GM13976 (cell line): ENCODE measurements at regions not wholly inside any gene's neighbourhood (a gene's known extent, or its start where the extent isn't known, plus 50 kb on each side); places are given as distances from the start of the nearest gene placed in this dataset.

Source experiments
- DNase-seq: peaks from one replicate; pipeline ENCODE4 v3.0.0; 2012; ENCODE audit warnings: low spot score
- in situ Hi-C: fragments of 300-500 bp; cut with MboI; formaldehyde crosslinking; loops from one replicate; pipeline ENCODE4 v1.12.0; 2022; ENCODE audit warnings: low sequenced_read_pairs, mixed read lengths, inconsistent platforms; ENCODE audit not compliant: unreplicated experiment
- TF ChIP-seq, protein P1 (sequence below): IDR thresholded peaks from 2 replicates; pipeline ENCODE4 v1.5.1; 2012; ENCODE audit warnings: borderline replicate concordance, mild to moderate bottlenecking; ENCODE audit not compliant: insufficient read depth; ENCODE audit errors: extremely low read depth, missing control alignments, control extremely low read depth

DNA sequence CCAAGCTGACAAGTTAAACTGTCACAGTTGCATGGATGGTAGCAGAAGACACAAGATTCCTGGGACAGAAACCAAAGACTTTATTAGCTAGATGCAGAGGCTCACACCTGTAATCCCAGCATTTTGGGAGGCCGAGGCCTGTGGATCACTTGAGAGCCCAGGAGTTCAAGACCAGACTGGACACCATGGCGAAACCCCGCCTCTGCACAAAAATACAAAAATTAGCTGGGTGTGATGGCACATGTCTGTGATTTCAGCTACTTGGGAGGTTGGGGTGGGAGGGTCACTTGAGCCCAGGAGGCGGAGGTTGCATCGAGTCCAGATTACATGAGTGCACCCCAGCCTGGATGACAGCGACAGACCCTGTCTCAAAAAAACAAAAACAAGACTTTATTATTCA lies 346.6 kb downstream of the IRS2 start:
- TF ChIP-seq, protein P1, sequence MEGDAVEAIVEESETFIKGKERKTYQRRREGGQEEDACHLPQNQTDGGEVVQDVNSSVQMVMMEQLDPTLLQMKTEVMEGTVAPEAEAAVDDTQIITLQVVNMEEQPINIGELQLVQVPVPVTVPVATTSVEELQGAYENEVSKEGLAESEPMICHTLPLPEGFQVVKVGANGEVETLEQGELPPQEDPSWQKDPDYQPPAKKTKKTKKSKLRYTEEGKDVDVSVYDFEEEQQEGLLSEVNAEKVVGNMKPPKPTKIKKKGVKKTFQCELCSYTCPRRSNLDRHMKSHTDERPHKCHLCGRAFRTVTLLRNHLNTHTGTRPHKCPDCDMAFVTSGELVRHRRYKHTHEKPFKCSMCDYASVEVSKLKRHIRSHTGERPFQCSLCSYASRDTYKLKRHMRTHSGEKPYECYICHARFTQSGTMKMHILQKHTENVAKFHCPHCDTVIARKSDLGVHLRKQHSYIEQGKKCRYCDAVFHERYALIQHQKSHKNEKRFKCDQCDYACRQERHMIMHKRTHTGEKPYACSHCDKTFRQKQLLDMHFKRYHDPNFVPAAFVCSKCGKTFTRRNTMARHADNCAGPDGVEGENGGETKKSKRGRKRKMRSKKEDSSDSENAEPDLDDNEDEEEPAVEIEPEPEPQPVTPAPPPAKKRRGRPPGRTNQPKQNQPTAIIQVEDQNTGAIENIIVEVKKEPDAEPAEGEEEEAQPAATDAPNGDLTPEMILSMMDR, result no peak
- in situ Hi-C loops, result no loop called here
- no peak for DNase-seq

DNA sequence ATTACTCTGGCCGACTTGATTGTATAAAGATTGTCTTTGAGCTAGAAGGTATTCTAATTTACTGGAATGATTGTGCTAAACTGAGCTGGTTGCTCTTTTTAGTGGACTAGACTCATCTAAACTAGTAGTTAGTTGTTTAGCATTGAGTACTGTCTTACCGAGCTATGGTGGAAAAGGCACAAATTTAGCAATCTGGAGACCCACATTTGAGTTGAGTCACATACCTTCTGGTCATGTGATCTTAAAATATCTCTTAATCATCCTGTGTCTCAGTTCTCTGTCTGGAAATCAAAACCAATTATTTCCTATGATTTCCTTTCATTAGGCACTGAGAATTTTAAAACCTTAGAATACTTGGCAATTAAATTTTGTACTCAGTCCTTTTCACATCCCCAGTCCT lies 349.5 kb downstream of the IRS2 start:
- in situ Hi-C loops, result no loop called here
- no peak for DNase-seq
- TF ChIP-seq, protein P1, result no peak

DNA sequence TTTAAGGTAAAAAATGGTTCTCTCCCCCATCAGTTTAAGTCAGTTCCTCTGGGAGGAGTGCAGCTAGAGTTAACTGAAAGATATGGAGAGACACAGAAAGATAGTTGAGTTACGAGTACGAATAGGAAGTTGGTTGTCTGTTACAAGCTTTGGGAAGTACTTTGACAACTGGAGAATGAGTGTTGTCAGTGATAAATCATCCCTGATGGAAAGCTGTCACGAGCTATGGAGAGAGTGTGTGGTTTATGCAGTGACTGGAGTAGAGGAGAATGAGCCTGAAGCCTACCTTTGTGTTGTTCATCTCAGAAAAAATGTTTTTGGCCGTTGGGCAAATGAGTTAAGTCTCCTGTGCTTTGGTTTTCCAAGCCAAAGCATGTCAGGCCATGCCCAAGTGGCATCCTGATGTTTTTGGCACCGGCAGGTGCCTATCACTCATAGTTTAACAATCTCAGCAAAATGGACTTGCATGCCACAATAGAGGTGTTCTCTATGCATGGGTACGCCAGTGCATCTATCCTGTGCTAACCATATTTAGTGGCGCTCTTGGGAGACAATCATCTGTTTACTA lies 350.2 kb downstream of the IRS2 start:
- TF ChIP-seq, protein P1, result no peak
- DNase-seq, result no peak
- in situ Hi-C loops, result no loop called here

DNA sequence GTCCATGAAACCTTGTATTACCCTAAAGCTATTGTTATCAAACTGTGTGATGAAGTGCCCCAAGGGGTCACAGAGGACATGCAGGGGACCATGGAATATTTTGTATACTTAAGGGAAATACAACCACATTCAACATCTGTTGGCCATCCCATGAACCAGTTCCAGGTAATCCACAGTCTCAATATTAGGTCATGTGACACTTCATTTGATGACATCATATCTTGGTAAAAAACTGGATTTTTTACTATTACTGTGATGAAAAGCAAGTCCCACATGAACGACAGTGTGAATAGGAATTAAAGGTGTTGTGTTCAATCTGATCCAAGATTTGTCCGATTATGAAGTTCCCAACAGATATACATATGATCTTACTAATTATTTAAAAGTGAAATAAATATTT lies 355.2 kb downstream of the IRS2 start:
- no peak for DNase-seq
- TF ChIP-seq, protein P1, result no peak
- in situ Hi-C loops, result no loop called here

DNA sequence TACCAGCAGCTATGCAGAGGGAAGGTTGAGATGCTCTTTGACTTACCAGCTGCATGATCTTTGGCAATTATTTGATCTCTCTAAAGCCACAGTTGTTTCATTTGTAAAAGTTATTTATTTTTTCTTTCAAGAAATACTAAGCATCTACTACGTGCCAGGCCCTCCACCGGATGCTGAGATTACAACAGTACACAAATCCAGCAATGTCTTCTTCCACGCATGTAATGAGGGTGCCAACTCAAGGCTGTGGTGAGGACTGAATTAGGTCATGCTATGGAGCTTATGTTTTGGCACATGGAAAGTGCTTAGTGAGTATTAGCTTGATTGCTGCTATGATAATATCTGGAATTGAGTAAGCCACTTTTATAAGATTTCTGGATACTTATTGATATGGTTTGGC lies 358.2 kb downstream of the IRS2 start:
- in situ Hi-C loops, result no loop called here
- no peak for DNase-seq
- TF ChIP-seq, protein P1, result no peak

DNA sequence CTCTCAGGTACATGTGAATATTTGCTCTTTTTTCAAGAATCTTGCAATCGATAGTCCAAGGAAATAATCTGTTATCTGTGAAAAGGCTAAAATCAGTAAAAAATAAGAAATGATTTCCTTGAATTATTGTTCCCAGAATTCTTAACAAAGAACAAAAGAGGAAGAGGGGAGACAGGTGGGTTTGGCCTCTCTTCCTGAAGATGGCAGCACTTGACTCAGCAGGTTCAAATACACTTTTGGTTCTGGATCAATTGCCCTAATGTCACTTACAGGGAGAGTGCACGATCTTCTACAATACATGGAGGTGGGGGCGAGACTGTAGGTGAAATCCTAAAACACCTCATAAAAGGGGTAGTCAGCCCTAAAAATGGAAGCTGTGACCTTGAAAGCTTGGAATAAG lies 358.7 kb downstream of the IRS2 start:
- no peak for DNase-seq
- TF ChIP-seq, protein P1, result no peak
- in situ Hi-C loops, result no loop called here

DNA sequence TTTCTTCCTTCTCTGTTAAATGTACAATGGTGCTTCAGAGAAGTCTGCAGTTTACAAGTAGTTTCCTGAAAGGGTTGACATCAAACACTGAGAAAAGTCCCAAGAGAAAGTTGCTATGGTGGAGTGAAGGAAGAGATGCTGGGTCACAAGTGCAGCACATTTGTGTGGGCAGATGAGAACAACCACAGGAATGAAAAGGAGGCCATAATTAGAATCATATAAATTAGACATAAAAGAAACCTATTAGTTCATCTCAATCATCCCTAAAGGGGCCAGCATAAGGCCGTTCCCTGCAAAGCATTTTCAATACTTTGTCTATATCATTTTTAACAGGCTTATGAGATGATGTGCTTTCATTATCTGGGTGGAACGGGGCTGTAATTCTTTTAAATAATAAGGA lies 359.2 kb downstream of the IRS2 start:
- in situ Hi-C loops, result no loop called here
- TF ChIP-seq, protein P1, result no peak
- no peak for DNase-seq
